Skin of body (tissue), 1 donor: ENCODE measurements at regions not wholly inside any gene's neighbourhood (a gene's known extent, or its start where the extent isn't known, plus 50 kb on each side); places are given as distances from the start of the nearest gene placed in this dataset.
A peak's percentile ranks its signal among the peaks of the same experiment; 100 is the strongest.
"Not testable (repeated sequence)": the region's sequence is repeated elsewhere in the genome, so short reads cannot be mapped to it uniquely, and the experiment has no call there.

ENCODE experiments used
- DNase-seq: peaks from one replicate; lab custom pipeline; 2025; lab: John Stamatoyannopoulos, UW

DNA sequence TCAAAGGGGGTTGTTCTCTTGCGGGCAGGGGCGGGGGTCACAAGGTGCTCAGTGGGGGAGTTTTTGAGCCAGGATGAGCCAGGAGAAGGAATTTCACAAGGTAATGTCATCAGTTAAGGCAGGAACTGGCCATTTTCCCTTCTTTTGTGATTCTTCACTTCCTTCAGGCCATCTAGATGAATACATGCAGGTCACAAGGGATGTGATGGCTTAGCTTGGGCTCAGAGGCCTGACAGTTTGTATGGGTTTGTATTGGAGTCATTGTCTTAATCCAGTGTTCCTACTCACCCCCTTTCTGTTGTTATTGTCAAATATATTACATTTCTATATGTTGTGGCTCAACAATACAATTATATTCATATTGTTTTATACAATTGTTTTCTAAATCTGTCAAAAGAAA lies 238.0 kb downstream of the SUCLG1 start:
- DNase-seq: not testable (repeated sequence)

DNA sequence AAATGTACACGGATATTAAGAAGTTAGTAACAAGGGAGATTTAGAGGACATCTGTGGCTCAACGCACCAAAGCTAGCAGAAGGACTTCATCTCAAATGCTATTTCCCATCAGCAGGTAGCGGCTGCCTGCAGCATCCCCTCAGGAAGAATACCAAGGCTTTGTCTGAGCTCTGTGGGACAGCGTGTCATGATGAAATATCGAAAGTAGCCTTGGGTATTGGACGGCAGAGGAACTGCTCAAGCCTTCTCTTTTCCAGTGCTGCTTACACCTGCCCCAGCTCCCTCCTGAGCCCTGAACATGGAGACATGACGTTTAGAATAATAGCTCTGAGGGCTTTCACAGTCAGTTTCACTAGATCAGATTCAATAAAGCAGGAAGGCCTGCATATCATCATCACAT lies 241.6 kb downstream of the SUCLG1 start:
- DNase-seq: no peak

DNA sequence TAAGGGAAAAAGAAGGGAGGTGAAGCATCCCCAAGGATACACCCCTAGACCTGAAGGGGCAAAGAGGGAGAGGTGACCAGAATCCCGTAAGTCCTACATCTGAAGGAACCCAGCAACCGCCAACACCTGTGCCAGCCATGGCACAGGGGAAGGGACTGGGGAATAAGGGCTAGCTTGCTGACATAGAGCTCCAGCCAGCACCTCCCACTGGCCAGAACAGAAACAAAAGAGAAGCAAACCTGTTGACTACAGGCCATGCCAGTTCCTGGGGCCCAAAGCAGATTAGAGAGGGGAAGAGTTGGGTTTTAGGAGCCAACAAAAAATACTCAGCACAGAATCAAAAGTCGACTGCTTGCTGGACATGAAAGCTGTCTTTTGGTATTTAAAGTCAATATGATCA lies 244.6 kb downstream of the SUCLG1 start:
- DNase-seq: no peak

DNA sequence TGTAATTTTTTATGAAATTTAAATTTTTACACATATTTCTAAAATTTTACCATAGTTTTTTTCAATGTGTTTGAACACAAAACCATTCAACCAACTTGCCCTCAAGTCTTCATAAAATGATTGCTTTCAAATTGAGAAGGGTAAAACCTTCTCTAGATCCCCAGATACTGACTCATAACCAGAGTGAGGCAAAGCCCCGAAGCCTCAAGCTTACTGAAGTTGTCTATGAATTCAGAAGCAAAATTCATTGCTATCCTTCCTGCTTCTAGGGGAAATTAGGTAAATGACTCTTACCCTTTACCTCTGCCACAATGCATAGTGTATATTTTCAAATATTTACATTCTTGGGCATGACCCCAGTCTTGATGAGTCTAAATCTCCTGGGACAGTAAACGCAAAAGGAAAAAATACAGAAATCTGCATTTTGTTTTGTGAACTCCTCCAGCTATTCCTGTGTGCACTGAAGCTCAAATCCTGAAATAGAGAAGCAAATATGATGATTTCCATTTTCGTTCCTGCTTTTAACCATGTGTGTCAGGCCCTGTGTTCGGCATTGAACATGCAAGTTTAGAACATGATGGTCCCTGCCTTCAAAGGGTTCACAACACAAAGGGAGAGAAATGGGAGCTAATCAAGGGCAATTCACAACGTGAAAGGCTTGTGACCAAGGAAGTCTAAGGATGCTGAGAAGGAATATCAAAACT lies 246.3 kb downstream of the SUCLG1 start:
- DNase-seq: no peak

DNA sequence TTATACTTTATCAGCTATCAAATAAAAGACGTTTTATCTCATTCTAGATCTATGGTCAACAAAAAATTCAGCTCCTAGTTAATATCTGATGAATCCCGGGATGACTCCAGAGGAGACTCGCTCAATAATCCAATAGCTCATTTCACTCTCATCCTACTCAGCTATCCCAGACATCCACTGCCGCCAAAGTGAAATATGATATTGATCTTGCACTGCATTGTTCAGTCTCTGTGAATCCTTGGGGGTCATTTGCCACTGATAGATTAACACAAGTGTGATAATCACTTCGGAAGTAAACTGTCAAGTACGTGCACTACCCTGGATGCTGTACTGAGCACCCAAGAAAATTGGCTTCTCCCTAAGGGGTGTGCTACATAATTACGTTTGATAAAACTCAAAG lies 249.1 kb downstream of the SUCLG1 start:
- DNase-seq: no peak

DNA sequence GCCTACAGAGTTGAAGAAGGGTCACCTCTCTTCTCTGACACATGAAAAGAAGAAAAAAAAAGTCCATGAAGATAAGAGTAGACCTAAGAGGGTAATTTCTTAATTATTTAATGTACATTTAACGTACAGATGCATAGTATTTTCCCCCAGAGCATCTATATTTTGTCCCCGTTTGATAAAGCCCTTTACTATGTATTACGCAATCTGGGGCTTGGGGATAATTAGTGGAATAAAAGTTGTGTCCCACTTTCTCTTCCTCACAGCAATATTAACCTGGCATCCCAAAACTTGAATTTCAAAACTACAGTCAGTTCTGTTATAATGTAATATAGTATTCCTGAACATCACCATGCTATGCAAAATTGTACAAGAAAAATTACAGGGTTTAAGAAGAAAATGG lies 254.1 kb downstream of the SUCLG1 start:
- DNase-seq: no peak

DNA sequence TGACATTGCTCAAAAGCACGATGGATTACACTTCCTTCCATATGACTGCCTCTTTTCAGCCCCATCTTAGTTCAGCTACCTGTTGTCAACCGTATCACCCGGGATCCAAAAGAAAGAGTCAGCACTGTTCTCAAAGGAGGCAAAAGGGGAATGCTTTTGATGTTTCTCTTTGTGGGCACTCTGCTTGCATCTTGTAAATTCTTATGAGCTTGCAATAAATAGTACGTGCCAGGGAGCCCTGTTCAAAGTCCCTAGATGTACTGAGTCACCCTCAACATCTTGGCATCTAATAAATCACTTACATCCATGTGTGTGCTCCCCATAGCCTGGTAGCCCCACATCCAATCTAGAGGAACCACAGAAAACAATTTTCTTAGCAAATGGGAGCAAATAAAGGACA lies 256.9 kb downstream of the SUCLG1 start:
- DNase-seq: no peak

DNA sequence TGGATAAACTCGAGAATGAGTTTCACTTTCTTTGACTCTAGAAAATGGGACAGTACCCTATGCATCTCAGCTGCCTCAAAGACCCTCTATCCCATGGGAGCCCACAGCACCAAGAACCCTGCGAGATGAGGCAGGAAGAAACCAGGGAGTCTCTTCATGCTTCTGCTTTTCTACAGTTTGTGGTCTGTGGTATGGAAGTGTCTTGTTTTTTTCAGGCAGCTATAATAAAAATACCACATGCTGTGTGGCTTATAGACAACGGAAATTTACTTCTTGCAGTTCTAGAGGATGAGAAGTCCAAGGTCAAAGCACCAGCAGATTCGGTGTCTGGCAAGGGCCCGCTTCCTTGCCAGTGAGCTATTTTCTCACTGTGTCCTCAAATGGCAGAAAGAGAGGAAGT lies 257.9 kb downstream of the SUCLG1 start:
- DNase-seq: no peak

DNA sequence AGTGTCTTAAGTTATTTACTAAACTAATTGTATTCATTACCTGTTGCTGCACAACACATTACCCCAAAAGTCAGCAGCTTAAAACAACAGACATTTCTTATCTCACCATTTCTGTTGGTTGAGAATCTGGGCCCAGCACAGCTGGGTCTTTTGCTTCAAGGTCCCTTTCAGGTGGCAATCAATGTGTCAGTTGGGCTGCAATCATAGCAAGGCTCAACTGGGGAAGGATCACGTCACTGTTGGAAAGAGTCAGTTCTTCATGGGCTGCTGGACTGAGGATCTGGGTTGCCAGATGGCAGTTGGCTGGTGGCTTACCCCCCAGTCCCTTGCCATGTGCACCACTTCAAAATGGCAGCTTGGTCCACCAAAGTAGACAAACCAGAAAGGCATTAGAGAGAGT lies 261.2 kb downstream of the SUCLG1 start:
- DNase-seq: no peak

DNA sequence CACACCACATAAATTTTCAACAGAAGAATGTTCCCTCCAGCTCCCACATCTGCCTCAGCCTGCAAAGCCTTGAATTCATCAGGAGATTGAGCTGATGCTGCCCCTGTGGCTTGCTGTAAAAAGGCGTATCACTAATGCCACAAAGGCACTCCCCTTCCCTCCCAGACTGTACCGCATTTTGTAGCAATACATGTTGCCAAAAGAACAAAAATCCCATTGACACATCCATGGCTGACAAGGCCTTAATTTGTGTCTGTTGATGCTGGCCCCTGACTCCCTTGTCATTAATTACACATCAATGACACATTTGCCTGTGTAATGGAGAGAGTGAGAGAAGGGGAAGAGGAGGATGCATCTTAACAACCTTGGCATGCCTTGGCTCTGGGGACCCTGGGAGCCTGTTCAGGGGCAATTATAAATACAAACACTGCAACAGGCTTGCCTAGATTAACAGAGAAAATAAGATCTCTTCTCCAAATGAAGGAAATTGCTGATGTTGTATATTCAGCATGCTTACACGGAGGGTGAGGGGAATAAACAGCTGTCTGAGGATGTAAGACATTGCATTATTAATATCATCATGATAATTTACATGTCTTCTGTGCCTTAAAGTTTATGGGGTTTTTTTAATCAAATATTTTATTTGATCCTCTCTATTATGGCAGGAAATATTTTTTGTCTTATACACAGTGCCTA lies 264.0 kb downstream of the SUCLG1 start:
- peak; percentile 0 for DNase-seq

DNA sequence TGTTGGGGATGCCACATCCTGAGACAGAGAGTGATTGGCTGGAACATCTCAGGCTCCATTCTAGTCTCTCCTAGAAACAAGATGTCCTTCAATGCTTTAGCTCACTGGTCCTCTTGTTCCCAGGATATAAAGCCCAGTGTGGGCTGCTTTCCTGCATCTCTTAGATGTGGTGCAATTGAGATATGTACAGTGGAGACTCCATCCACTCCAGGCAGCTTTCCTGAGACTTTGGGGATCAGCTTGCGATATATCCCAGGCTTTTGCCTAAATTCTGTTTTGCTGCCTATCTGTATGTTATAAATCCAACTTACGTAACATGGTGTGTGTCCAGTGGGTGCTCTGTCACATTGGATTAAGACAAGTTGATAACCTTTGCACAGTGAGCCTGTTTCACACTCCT lies 264.9 kb downstream of the SUCLG1 start:
- DNase-seq: no peak

DNA sequence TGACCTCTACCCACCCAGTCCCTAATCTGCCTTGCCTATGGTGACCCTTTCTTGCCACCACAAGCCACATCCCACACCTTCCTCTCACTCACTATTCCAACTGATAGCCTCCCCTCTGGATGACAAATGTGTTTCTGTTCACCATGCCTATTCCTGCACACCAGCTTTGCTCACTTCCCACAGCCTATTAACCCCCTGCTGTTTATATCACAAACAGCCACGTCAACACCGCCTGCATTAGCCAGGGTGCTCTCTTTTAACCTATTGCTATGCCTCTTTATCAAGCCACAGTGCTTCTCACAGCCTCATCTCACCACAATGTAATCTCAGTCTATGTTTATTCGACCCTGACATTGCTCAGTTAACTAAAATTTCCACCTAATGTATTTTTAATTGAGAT lies 271.8 kb downstream of the SUCLG1 start:
- DNase-seq: no peak

DNA sequence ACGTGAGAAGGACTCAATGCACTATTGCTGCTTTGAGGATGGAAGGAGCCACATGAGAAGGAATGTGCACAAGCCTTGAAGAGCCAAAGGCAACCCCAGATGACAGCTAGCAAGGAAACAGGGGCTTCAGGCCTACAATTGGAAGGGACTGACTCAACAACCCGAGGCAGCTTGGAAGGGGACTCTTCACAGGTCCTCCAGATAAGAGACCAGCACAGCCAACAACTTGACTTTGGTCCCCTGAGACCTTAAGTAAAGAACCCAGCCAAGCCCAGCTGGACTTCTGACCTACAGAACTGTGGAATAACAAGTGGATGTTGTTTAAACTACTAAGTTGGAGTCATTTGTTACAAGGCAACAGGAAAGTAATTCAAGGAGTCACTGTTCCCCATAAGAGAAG lies 277.2 kb downstream of the SUCLG1 start:
- DNase-seq: no peak

DNA sequence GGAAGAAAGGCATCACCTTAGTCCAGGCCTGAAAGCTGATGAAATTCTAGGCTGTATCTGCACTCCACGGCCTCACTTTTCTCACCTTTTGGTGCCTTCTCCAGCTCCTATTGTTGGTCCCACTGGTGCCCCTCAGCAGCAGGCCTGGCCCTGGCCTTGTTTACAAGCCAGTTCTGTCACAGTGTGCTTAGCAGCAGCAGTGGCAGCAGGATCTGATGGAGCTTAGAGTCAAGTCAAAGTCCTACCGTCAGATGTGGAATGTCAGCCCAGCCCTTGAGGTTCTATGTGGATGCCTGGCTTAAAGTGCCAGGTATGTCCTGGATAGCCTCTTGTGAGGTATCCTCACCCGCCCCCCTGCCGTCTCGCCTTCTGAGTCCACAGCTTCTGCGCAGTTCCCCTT lies 281.3 kb downstream of the SUCLG1 start:
- no peak for DNase-seq

DNA sequence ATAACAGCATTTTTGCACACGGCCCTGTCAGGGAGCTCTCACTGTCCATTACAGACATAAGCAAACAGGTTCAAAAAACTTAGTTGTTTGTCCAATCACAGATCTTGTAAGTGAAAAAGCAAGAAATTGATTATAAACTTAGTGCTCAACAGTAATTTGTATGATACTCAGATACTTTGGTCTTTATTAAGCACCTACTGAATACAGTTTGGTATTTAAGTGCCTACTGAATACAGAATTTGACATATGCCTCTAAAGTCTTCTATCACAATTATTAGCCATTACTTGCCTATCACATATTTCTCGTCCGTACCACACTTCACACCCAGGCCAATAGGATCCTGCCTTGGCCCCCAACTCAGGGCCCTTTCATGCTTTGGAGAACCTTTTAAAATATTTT lies 283.1 kb downstream of the SUCLG1 start:
- no peak for DNase-seq

DNA sequence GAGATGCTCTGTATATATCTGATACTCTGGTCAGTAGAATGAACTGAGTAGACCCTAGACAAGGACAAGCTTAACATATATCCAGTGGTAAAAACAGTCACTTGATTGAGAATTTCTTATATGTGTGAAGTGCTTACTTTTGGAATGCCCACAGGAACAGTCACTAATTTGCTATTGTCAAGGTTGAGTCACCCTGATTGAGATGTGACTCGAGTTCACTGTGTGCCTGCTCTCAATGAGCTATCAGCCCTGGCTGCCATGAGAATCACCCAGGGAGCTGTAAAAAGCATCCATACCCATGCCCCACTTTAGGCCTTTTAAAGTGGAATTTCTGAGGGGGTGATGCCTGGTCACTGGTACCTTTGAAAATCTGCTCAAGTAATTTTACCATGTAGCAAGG lies 283.7 kb downstream of the SUCLG1 start:
- DNase-seq: no peak

DNA sequence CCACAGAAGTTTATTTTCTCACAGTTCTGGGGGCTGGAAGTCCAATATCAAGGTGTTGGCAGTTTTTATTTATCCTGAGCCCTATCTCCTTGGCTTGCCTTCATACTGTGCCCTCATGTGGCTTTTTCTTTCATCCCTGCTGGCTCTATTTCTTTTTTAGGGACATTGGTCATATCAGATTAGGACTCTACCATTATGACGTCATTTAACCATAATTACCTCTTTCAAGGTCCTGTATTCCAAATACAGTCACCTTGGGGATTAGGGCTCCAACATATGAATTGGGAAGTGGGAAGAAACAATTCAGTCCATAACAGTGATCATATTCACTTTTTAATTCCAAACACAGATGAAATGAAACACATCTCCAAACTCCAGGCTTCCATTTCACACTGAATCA lies 286.0 kb downstream of the SUCLG1 start:
- DNase-seq: no peak

DNA sequence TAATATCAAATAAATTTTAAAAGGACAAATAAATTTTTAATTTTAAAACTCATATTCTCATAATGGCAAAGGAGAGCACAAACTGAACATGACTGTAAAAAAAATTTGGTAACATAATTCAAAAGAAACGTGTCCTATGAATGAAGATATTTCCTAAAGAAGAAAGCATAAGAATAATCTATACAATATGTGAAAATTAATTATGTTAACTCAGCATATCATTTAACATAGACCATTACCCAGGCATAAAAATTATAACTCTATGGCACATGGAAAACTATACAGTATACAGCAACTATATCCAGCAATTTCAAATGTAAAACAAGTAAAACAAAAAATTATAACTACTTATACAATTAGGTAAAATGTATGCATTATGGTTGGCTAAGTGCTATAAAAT lies 288.1 kb downstream of the SUCLG1 start:
- no peak for DNase-seq

DNA sequence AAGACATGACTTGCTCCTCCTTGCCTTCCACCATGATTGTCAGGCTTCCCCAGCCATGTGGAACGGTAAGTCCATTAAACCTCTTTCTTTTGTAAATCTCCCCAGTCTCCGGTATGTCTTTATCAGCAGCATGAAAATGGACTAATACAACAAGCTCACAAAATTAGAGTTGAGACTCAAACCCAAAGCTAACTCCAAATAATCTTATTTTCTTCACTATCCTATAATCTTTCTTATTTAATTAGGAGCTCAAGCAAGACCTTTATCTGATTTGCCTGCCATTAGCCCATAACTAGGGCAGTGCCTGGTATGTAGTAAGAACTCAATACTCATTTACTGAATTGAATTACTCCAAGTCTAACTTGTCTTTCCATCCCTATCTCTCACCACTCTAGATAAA lies 289.2 kb downstream of the SUCLG1 start:
- no peak for DNase-seq

DNA sequence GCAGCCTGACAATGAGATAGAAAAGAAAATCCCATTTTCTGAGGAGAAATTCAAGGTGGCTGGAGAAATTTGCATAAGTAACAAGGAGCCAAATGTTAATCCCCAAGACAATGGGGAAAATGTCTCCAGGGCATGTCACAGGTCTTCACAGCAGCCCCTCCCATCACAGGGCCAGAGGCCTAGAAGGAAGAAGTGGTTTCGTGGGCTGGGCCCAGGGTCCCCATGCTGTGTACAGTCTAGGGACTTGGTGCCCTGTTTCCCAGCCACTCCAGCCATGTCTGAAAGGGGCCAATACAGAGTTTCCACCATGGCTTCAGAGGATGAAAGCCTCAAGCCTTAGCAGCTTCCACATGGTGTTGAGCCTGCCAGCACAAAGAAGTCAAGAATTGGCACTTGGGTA lies 290.5 kb downstream of the SUCLG1 start:
- DNase-seq: not testable (repeated sequence)

DNA sequence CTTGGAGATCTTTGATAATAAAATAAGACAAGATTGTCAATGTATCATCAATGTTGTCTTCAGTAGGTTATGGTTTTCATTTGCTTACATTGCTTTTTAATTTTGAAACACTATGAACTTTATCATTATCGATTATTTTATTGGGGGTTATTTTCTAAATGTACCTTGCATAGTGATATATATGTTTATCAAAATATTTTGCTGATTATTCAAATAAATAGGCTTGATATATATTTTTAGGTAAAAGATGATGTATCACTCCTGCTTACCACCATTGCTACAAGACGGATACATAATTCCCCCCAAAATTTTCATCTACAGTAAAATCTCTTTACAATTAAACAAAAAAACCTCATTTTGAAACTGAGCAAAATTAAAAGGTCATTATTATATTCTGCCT lies 293.8 kb downstream of the SUCLG1 start:
- no peak for DNase-seq

DNA sequence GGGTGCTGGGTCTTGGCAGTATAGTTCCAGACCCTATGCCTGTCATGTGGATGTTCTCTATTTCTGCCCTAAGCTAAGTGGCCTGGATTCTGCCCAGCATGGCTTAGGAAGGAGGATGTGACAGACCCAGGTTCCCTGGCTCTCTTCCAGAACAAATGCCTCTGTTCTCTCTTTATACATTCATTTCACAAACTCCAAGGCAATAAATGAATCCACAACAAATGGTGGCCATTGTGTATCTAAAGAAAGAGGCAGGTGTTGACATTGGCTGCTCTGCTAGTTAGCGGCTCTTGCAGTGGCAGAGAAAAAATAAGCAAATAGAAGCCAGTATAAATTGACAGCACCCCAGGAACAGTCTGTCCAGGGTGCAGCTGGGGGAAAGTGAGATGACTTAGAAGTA lies 298.6 kb downstream of the SUCLG1 start:
- no peak for DNase-seq

DNA sequence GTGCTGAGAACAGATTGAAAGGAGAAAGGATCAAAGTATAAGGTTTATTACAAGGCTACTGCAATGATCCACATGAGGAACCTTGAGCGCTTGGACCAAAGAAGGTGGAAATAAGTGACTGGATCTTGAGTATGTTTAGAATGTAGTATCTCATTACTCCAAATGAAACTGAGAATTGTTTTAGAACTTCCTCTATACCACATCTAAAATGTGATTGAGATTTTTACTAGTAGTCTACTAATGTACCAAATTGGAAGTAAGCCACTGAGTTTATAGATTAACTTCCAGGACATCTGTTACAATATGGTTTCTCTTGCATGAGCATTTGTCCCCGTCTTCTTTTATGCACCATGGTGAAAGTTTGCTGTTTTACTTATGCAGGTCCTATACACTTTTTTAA lies 300.5 kb downstream of the SUCLG1 start:
- DNase-seq: no peak

DNA sequence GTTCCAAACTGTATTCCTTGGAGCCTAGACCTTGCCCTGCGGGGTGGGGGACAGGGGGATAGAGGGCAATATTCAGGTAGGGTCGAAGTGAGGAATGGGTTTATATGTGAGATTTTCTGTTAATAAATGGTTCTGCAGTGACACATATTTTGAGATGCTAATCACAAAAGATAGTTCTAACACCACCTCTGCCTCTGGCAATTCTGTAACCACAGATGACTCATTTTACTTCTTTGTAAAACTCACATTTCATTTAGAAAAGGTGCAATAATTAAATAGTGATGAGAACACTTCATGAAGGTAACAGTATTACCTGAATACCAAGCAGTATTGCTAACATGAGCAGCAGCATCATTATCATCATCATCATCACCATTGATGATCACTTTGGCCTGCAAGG lies 306.6 kb downstream of the SUCLG1 start:
- no peak for DNase-seq
